GM21619 (cell line): ENCODE measurements at regions not wholly inside any gene's neighbourhood (a gene's known extent, or its start where the extent isn't known, plus 50 kb on each side); places are given as distances from the start of the nearest gene placed in this dataset.
"Not testable (repeated sequence)": the region's sequence is repeated elsewhere in the genome, so short reads cannot be mapped to it uniquely, and the experiment has no call there.

Source experiments
- ATAC-seq: cut with Tn5 transposase; IDR thresholded peaks from one replicate; pipeline ENCODE4 v1.9.1; 2021; ENCODE audit not compliant: unreplicated experiment

- ATAC-seq, result peak; percentile 99
These were observed 631.8 kb upstream of the RAB6C start for GRCh38 chr2:129347486-129348217.

DNA sequence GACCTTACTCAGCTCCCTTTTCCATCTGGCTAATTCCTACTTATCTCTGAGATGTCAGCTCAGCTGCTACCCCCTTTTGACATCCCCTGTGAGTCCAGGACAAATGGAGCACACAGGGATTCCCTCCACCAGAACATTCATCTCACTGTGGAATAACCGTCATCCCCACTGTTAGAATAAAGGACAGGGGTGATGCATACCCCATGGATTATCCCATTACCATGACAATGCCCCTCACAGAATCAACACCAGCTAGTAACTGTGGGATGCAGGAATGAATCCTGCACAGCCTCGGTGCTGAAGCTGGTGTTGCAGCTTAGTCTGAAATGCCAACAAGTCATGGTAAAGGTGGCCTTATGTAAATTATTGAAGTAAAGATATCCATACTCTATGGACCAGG lies 624.8 kb upstream of the RAB6C start:
- ATAC-seq, result no peak

DNA sequence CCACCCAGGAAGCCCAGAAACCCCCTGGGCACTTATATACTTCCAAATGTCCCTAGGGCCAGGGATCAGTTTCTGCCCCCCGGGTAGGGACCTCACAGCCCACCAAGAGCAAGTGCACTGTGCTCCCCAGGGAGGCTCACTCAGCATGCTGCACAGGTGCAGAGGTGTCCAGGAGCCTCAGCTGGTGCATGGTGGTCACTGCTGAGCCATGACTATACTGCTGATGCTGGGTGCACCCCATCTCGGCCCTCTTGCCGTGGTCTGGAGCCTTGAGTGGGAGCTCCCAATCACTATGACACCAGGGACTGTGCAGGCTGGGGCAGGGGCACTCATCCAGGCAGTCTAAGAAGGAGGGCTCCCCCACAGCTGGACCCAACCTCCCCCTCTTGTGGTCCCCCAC lies 617.8 kb upstream of the RAB6C start:
- no peak for ATAC-seq

DNA sequence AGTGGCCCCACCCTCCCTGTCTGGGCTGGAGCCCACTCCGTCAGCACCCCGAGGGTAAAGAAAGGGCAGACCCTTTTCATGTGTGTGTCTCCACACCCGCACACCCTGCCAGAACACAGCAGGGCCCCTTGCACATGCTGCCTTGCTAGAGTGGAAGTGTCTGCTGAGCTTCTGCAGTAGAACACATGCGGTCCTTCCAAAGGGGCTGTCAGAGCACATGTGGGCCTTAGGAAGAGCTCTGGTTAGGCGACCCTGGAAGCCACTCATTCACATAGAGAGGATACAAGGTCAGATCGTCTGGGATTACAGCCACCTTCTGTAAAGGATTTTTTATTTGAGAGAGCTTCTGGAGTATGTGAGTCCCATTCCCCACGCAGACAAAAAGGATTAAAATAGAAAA lies 613.2 kb upstream of the RAB6C start:
- no peak for ATAC-seq

GRCh38 chr2:129367107-129367506 lies 612.4 kb upstream of the RAB6C start:
- ATAC-seq, result no peak

- ATAC-seq, result peak; percentile 72
These were observed 610.0 kb upstream of the RAB6C start for GRCh38 chr2:129369437-129369836.

DNA sequence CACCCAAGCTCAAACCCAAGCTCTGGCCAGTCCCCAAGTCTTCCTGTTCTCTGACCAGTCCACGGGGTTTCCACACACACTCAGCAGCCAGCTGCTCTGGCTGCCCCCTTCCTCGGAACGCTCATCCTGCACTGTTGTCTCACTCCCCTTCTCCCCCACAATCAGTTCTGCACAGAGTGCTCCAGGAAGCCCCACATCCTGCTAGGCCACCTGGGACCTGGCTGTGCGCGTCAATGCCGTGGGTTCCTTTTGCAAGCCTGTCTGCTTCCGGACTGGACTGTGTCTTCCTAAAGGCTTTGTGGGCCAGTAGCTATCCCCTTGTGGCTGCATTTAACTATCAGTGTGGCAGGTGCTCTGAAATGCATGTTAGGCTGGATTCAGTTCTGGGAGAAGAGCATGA lies 605.0 kb upstream of the RAB6C start:
- ATAC-seq, result no peak

GRCh38 chr2:129375632-129376425 lies 603.6 kb upstream of the RAB6C start:
- ATAC-seq, result no peak

GRCh38 chr2:129376426-129377077 lies 602.9 kb upstream of the RAB6C start:
- ATAC-seq, result no peak

- no peak for ATAC-seq
These were observed 602.4 kb upstream of the RAB6C start for GRCh38 chr2:129377078-129377469.

- ATAC-seq, result no peak
These were observed 601.3 kb upstream of the RAB6C start for GRCh38 chr2:129378186-129378585.

DNA sequence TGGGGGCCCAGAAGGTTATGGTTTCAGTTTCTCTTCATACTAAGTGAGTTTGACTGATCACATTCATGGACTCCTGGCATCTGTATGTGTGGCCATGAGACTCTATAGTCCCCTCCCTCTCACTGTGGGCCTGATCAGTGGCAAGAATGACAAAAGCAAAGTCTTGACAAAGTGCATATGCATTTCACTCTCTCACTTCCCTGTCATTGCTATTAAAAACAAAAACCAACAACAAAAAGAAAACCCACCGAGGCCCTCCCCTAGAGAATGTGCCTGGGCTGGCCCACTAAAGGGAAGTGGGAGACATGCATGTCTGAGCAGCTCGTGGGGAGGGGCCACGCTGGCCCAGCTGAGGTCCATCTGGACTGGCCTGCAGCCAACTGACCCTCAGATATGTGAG lies 600.1 kb upstream of the RAB6C start:
- ATAC-seq, result no peak

DNA sequence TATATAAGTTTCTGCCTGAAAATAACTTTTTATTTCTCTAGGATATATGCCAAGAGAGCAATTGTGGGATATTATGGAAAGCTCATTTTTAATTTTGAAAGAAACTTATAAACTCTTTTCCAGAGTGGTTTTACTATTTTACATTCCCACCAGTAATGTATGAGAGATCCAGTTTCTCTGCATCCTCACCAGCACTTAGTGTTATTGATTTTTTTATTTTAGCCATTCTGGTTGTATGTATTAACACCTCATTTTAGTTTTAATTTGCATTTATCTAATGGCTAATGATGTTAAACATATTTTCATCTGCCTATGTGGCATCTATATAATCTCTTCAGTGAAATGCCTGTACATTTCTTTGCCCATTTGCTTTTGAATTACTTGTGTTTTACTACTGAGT lies 597.7 kb upstream of the RAB6C start:
- ATAC-seq, result no peak

DNA sequence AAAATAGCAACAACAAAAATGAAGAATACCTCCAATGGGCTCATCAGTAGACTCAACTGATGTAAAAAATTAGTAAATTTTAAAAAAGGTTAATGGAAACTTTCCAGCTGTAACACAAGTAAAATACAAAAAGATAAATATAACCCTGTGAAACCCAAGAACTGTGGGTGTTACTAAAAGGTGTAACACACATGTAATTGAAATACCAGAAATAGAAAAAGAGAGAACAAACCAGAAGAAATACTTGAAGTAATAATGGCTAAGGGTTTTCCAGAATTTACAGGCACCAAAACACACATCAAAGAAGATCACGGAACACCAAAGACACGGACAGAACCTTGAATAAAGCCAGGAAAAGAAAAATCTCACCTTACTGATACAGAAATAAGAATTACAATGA lies 590.6 kb upstream of the RAB6C start:
- ATAC-seq, result no peak

DNA sequence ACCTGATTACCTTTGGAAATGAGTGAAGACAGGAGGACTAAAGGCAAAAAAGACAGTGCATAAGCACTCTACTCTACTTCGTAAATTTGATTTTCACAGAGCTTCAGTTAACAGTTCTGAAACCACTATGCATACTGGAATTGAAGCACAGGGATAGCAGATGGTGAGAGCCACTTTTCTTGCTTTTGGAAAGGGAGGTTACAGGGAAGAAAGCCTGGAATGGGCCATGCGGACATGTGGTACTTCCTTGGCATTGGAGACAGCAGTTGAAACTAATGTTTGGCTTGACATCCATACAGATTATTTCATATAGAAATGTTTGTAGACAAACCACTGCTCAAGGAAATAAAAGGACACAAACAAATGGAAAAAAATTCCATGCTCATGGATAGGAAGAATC lies 585.6 kb upstream of the RAB6C start:
- ATAC-seq, result no peak

GRCh38 chr2:129396980-129397599 lies 582.4 kb upstream of the RAB6C start:
- ATAC-seq, result no peak

DNA sequence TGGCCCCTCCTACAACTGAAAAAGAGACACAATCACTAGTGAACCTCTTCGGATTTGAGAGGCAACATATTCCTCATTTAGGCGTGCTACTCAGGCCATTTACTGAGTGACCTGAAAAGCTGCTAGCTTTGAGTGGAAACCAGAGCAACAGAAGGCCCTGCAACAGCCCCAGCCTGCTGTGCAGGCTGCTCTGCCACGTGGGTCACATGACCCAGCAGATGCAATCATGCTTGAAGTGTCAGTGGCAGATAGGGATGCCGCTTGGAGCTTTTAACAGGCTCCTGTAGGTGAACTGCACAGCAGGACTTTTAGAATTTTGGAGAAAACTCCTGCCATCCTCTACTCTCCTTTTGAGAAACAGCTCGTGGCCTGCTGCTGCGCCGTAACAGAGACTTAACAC lies 578.6 kb upstream of the RAB6C start:
- no peak for ATAC-seq

GRCh38 chr2:129402076-129402475 lies 577.4 kb upstream of the RAB6C start:
- no peak for ATAC-seq

GRCh38 chr2:129404000-129404685 lies 575.3 kb upstream of the RAB6C start:
- ATAC-seq, result no peak

GRCh38 chr2:129408570-129408969 lies 570.9 kb upstream of the RAB6C start:
- ATAC-seq, result no peak

DNA sequence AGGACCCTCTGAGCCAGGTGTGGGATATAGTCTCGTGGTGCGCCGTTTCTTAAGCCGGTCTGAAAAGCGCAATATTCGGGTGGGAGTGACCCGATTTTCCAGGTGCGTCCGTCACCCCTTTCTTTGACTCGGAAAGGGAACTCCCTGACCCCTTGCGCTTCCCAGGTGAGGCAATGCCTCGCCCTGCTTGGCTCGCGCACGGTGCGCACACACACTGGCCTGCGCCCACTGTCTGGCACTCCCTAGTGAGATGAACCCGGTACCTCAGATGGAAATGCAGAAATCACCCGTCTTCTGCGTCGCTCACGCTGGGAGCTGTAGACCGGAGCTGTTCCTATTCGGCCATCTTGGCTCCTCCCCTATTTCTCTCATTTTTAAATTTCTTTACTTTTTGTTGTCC lies 562.4 kb upstream of the RAB6C start:
- ATAC-seq, result not testable (repeated sequence)
